Stimulated activated CD8-positive, alpha-beta memory T cell treated with anti-CD3 and anti-CD28 coated beads, Interleukin-7, amount 100 ng/mL, for 24 hours (primary cell): ENCODE measurements at regions not wholly inside any gene's neighbourhood (a gene's known extent, or its start where the extent isn't known, plus 50 kb on each side); places are given as distances from the start of the nearest gene placed in this dataset.

Source experiments
- DNase-seq: peaks from one replicate; pipeline ENCODE4 v3.0.0-alpha.2; 2020; ENCODE audit warnings: low read depth

GRCh38 chr3:5304789-5305683 is 117.5 kb downstream of the EDEM1 start:
- DNase-seq, result no peak

GRCh38 chr3:5305684-5305989 is 118.1 kb downstream of the EDEM1 start:
- DNase-seq, result no peak

- DNase-seq, result no peak
Measured at GRCh38 chr3:5309171-5309570, 121.7 kb downstream of the EDEM1 start.

- no peak for DNase-seq
Measured at GRCh38 chr3:5309602-5310001, 122.1 kb downstream of the EDEM1 start.

- DNase-seq, result no peak
Measured at GRCh38 chr3:5310509-5310908, 123.0 kb downstream of the EDEM1 start.

GRCh38 chr3:5312290-5312689 is 124.8 kb downstream of the EDEM1 start:
- no peak for DNase-seq

GRCh38 chr3:5314897-5315296 is 127.4 kb downstream of the EDEM1 start:
- no peak for DNase-seq

GRCh38 chr3:5317557-5317956 is 130.1 kb downstream of the EDEM1 start:
- no peak for DNase-seq

- DNase-seq, result no peak
Measured at GRCh38 chr3:5319454-5319853, 131.9 kb downstream of the EDEM1 start.

GRCh38 chr3:5321666-5322340 is 134.3 kb downstream of the EDEM1 start:
- no peak for DNase-seq

GRCh38 chr3:5324780-5325179 is 137.3 kb downstream of the EDEM1 start:
- no peak for DNase-seq

- DNase-seq, result no peak
Measured at GRCh38 chr3:5330152-5330810, 142.8 kb downstream of the EDEM1 start.

GRCh38 chr3:5331567-5332269 is 144.2 kb downstream of the EDEM1 start:
- DNase-seq, result no peak

- DNase-seq, result no peak
Measured at GRCh38 chr3:5332270-5332956, 144.9 kb downstream of the EDEM1 start.

GRCh38 chr3:5339967-5340535 is 152.5 kb downstream of the EDEM1 start:
- DNase-seq, result no peak

GRCh38 chr3:5341610-5342009 is 154.1 kb downstream of the EDEM1 start:
- no peak for DNase-seq

GRCh38 chr3:5343459-5343858 is 156.0 kb downstream of the EDEM1 start:
- DNase-seq, result no peak

GRCh38 chr3:5344707-5345106 is 157.2 kb downstream of the EDEM1 start:
- DNase-seq, result no peak

- DNase-seq, result no peak
Measured at GRCh38 chr3:5347486-5347885, 160.0 kb downstream of the EDEM1 start.

GRCh38 chr3:5348229-5348902 is 160.9 kb downstream of the EDEM1 start:
- DNase-seq, result no peak

- DNase-seq, result no peak
Measured at GRCh38 chr3:5349343-5349742, 161.8 kb downstream of the EDEM1 start.
